Amniotic stem cell (primary cell): ENCODE measurements at regions not wholly inside any gene's neighbourhood (a gene's known extent, or its start where the extent isn't known, plus 50 kb on each side); places are given as distances from the start of the nearest gene placed in this dataset.
A peak's percentile ranks its signal among the peaks of the same experiment; 100 is the strongest.

ENCODE experiments used
- DNase-seq: peaks from one replicate; lab custom pipeline; 2025; lab: John Stamatoyannopoulos, UW

GRCh38 chr5:174376056-174376455 is 330.6 kb downstream of the NSG2 start:
- no peak for DNase-seq

DNA sequence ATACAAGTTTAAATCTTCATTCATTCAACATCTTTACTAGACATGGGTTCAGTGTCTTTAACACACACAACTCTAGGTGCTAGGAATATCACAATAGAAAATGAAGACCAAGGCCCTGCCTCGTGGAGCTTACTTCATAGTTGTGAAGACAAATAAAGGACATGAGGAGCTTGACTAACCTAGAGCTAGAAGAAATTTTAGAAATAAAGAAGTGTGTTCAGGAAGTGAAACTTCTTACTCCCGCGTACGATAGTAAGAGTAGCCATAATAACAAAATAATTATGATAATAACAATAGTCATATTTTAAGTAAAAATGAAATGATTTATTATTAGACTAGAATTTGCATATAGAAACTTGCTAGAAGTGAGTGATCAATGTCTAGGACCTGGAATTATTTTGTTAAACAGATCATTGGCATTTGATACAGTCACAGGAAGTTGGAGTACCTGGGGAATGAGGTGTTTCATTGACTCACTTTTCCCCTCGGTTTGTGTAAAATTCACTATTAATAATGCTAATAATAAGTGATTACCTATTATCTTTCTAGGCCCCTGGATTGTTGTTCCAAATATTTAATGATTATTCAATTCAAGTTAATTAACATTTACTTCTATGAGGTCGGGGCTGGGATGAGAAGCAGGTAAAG is 331.3 kb downstream of the NSG2 start:
- DNase-seq, result no peak

DNA sequence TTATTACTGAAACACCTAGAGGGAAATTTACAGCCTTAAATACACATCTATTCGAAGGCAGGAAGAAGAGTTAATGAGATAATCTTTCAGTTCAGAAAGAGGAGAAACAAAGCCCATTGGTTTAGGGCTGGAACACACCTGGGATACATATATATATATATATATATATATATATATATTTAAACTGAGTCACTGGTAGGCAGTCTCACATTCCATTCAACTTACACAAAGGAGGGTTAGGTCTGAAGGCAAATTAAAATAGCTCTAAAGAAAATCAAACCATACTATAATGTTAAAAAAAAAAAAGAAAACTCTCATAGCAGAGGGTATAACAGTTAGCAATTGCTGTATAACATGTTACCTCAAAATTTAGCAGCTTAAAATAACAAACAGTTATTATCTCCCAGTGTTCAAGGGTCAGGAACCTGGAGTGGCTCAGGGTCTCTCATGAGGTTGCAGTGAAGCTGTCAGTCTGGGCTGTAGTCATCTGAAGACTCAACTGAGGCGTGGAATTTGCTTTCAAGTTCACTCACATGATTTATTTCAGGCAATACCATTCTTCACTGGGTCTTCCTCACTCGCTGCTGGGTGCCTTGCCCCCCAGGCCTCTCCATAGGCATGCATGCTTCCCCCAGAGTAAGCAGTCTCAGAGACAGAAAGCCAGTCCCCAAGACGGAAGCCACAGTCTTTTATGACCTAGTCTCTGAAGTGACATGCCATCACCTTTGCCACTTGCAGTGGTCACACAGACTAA is 332.8 kb downstream of the NSG2 start:
- no peak for DNase-seq

DNA sequence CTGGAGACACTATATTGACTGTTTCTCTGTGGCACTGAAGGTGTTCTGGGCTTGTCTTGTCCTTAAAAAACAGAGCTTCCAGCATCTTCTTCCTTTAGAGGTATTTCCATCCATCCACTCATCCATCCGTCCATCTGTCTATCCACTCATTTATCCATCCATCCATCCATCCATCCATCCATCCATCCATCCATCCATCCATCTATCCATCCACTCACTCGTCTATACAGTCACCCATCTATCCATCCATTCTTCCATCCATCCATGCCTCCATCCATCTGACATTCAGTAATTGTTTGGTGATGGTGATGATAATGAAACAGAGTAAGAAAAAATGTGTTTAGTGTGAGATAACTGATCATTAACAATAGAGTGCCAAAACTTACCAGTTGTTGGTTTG is 334.8 kb downstream of the NSG2 start:
- no peak for DNase-seq

DNA sequence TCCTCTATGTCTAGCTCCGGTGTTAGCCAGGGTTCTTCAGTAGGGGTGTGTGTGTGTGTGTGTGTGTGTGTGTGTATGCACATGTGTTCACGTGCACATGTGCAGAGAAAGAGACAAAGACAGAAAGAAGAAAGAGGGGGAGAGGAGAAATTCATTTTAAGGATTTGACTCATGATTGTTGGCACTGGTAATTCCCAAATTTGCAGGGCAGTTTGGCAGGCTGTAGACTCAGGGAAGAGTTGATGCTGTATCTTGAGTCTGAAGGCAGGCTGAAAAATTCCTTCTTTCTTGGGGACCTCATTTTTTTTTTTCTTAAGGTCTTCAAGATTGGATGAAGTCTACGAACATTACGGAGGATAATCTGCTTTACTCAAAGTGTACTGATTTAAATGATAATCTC is 335.7 kb downstream of the NSG2 start:
- no peak for DNase-seq

GRCh38 chr5:174383210-174384167 is 338.0 kb downstream of the NSG2 start:
- DNase-seq, result no peak

DNA sequence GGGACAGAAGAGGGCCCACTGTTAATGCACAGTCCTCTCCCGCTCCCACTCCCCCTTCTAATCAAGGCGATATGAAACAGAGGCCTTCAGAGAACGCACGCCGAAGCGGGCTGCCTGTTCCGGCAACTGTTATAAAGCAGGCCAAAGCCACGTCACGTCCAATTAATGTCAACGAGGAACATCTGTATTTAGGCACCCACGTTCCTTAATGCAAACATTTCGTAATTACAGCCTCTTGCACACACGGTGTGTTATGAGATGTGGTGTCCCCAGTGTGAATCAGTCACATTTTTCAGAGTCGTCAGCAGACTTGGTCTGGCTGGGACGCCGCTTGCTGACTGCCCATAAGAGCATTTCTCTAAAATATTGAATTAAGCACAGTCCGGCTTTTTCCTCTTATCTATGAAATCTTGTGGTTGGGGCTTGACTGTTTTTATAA is 339.0 kb downstream of the NSG2 start:
- peak; percentile 35 for DNase-seq

- DNase-seq, result no peak
Observed at GRCh38 chr5:174386306-174386705, 338.1 kb upstream of the MSX2 start.

DNA sequence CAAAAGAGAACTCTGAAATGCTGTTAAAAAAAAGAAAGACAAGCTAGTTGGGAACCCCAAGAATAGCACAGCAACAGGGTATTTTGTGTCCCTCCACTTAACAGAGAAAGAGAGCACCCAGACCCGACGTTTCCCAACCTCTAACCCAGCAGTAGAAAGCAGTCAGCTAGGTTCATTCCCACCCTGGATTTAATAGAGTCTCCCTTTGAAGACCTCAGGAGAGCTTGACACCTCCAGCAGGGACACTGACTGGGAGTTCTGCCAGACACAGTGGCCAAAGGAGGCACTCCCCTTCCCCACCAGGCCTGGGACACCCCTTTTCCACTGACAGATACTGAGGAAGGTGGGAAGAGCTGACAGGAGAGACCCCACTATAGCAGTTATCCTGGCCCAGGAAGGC is 337.5 kb upstream of the MSX2 start:
- no peak for DNase-seq

DNA sequence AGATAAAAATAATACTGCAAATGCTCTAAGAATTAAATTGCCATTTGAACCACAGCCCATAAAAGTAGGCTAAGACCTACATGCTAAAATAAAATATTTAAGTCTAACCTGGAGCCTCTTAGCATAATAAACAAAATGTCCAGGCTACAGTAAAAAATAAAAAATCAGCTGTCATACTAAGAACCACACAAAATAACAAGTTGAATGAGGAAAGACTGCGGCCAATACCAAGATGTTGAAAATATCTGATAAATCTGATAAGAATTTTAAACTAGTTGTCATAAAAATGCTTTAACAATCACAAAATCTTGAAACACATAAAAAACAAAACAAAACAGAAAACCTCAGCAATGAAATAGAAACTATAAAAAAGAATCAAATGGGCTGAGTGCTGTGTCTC is 336.9 kb upstream of the MSX2 start:
- no peak for DNase-seq

DNA sequence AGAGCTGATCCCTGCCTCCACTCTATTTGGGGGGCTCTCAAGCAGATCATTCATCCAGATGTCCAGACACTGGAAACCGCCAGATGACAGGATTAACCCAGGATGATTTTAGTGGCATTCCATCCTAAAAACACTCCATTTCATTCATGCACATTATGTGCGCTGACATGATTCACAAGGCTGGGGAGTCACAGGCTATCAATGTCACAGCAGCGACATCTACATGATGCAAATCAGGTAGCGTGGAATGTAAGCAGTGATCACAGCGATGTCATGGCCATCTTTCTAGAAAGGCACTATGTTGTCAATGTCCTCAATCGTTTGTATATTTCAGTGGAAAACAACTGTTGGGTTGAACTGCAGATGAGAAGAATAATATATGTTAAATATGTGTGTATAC is 331.5 kb upstream of the MSX2 start:
- DNase-seq, result no peak

GRCh38 chr5:174396541-174396940 is 327.8 kb upstream of the MSX2 start:
- no peak for DNase-seq

- no peak for DNase-seq
Observed at GRCh38 chr5:174397206-174397605, 327.2 kb upstream of the MSX2 start.

DNA sequence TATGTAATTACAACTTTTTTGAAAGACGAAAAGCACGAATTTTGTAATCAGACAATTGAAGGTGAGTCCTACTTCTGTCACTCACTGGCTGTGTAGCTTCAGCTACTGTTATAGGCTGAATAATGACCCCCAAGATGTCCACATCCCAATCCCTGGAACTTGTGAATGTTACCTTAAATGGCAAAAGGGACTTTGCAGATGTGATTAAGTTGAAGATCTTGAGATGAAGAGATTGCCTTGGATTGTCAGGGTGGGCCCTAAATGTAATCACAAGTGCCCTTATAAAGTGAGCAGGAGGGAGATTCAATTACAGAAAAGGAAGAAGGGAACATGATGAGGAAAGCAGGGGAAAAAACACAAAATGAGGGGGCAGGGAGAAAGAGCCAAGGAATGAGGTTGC is 326.2 kb upstream of the MSX2 start:
- no peak for DNase-seq

GRCh38 chr5:174399411-174399810 is 325.0 kb upstream of the MSX2 start:
- no peak for DNase-seq

DNA sequence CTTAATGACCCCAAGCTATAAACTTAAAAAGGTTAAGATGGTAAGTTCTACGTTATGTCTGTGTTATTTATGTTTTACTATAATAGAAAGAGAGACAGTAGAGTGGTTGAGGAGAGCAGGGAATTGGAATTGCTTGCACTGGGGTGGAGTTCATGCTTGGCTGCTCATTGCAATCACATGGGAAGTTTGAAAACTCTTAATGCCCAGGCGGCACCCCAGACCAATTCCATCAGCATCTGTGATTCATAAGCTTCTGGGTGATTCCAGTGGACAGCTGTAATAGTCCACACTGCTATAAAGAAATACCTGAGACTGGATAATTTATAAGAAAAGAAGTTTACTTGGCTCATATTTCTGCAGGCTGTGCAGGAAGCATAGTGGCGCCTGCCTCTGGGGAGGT is 323.9 kb upstream of the MSX2 start:
- DNase-seq, result no peak

DNA sequence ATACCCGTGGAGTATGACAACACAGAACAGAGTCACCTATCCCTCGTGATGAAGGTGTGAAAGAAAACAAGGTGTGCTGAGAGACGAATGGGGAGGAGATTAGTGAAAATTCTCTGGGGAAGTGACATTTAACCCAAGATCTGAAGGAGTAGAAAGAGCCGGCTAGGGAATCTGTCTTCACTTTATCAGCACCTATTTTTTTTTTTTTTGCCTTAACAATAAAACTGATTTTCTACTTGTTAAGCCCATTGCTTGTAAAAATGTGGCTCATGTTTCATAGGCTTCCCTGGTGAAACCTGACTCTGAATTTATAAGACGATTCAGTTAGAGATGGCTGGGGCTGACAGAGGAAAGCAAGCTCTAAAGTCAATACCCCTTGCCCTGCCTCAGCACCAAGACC is 322.6 kb upstream of the MSX2 start:
- no peak for DNase-seq

DNA sequence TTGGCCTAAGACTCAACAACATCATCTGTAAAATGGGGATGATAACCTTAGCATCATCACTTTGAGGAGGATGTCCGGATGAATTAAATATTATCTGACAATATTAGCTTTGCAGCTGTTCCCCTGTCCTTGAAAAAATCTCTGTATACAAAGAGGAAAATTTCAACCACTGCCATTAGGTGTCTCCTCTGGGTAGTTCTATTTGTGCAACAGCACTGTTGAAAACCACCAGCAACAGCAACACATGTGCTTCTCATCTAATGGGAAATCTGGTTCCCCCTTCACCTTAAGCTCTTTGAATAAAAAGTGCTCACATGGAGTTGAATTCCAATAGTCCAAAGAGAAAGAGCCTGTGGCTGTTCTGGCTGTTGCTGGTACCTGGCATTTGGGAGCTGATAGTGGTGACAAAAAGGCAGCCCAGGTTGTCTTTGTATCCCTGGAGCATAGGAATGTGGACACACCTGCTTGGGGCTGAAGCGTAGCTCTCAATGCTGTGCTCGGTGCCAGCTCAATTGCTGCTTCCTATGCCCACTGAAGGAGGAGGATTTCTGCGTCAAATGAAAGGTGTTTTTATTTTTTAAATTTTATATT is 322.1 kb upstream of the MSX2 start:
- DNase-seq, result no peak

DNA sequence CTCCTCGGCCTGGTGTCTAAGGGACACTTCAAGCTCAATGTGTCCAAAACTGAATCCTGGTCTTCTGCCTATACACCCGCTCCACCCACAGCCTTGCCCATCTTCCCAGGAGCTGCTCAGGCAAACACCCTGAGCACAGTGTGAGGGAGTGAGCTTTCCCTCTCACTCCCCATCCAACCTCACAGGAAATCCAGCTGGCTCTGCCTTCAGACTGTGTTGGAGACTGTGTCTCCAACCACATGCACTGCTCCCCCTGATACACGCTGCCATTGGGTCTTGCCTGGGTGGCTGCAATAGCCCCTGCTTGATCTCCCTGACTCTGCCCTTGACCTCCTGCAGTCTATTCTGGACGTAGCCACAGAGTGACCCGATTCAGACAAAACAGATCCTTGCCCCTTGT is 319.5 kb upstream of the MSX2 start:
- no peak for DNase-seq

- DNase-seq, result no peak
Observed at GRCh38 chr5:174409070-174409469, 315.3 kb upstream of the MSX2 start.

DNA sequence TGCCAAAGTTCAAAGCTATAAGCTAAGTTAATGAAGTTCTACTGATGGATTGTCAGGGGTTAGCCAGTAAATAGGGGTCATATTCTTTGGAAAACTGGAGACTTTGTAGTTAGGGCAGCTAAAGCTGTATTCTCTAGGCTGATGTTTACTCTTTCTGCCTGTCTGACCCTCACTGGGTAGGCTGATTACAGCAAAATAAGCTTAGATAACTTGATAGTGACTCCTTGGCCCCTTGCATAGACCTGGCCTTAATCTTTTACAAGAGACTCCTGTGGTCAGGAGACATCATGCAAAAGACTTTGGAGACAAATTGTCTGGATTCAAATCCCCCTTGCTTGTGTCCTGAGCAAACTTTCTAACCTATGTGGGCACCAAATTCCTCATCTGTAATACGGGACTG is 314.4 kb upstream of the MSX2 start:
- DNase-seq, result no peak

DNA sequence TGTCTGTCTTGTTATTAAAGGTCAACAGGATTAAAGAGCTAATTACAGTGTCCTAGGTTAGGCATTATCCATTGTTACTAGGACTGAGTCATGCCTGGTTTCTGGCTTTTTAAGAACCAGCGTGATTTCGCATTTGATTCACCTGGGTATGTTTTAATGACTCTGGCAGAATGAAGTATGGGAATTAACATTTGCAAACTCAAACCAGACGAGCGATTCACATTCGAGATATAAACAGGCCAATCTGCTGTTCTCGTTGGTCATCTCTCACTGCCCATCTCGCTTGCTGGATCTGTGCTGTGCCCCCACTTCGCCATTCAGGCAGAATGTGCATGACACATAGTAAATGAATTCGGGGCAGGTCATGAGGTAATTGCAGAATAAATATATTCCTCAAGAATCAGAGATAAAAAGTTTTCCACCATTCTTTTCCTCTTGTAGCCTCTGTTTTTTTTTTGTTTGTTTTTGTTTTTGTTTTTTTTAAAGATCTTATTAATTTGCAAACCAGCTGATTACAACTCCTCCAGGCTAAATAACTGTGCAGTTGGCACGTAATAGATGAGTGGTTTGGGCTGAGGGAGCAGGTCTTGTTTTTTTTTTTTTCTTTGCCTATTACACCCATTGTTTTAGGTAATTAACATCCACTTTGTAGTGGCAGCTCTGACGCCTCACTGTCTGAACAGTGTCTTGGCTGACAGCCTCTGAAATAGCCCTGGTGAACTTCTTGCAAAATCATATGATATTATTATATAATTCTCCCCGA is 313.5 kb upstream of the MSX2 start:
- DNase-seq, result peak; percentile 49
